Fibroblast of mammary gland (primary cell): ENCODE measurements at regions not wholly inside any gene's neighbourhood (a gene's known extent, or its start where the extent isn't known, plus 50 kb on each side); places are given as distances from the start of the nearest gene placed in this dataset.

Experiments used
- DNase-seq: peaks from one replicate; pipeline ENCODE4 v3.0.0-alpha.2; 2010; ENCODE audit warnings: low read depth
- H3K4me3 ChIP-seq: 2 replicates; pipeline ENCODE4 v1.5.1; 2011; ENCODE audit warnings: low read depth, mild to moderate bottlenecking, low read length, moderate library complexity; ENCODE audit not compliant: control insufficient read depth
- TF ChIP-seq, protein P1 (sequence below): conservative IDR thresholded peaks from 2 replicates; pipeline ENCODE4 v1.5.1; 2011; ENCODE audit warnings: low read depth, low read length, inconsistent platforms; ENCODE audit not compliant: control insufficient read depth, insufficient read depth

DNA sequence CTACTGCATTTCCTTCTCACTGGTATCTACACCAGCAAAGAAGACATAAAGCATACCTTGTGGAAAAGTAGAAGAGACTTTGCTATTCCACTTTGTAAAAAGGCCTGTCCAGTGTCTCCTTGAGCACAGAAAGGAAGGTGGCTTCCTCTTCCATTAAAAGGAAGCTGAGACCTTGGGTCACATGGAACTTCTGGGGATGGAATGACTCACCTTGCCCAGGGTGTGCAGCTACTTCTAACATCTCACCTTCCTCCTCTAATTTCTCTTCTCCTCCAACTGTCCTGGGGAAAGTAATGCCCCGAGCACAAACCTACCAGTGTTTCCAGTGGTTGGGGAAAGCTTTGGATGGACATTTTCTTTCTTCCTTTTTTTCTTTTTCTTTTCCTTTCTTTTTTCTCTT lies 848.8 kb upstream of the MAP3K7 start:
- TF ChIP-seq, protein P1, sequence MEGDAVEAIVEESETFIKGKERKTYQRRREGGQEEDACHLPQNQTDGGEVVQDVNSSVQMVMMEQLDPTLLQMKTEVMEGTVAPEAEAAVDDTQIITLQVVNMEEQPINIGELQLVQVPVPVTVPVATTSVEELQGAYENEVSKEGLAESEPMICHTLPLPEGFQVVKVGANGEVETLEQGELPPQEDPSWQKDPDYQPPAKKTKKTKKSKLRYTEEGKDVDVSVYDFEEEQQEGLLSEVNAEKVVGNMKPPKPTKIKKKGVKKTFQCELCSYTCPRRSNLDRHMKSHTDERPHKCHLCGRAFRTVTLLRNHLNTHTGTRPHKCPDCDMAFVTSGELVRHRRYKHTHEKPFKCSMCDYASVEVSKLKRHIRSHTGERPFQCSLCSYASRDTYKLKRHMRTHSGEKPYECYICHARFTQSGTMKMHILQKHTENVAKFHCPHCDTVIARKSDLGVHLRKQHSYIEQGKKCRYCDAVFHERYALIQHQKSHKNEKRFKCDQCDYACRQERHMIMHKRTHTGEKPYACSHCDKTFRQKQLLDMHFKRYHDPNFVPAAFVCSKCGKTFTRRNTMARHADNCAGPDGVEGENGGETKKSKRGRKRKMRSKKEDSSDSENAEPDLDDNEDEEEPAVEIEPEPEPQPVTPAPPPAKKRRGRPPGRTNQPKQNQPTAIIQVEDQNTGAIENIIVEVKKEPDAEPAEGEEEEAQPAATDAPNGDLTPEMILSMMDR: no peak
- no peak overlapping the region for H3K4me3 ChIP-seq
- no peak for DNase-seq

DNA sequence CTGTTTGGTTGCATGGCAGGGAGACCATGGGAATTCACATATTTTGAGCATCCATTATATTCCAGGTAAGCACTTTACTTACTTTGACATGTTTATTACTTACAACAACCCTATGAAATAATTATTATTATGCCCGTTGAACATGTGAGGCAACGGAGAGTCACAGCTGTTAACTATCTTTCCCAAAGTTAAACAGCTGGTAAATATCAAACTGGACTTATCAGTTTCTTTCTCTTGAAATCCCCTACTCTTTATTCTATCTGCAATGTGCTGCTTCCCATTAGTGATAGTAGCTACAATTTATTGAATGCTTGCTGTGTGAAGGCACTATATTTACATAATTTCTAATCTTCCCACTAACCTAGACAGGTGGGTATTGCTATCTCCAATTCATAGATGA lies 847.7 kb upstream of the MAP3K7 start:
- TF ChIP-seq, protein P1: no peak
- H3K4me3 ChIP-seq: no peak overlapping the region
- DNase-seq: no peak

DNA sequence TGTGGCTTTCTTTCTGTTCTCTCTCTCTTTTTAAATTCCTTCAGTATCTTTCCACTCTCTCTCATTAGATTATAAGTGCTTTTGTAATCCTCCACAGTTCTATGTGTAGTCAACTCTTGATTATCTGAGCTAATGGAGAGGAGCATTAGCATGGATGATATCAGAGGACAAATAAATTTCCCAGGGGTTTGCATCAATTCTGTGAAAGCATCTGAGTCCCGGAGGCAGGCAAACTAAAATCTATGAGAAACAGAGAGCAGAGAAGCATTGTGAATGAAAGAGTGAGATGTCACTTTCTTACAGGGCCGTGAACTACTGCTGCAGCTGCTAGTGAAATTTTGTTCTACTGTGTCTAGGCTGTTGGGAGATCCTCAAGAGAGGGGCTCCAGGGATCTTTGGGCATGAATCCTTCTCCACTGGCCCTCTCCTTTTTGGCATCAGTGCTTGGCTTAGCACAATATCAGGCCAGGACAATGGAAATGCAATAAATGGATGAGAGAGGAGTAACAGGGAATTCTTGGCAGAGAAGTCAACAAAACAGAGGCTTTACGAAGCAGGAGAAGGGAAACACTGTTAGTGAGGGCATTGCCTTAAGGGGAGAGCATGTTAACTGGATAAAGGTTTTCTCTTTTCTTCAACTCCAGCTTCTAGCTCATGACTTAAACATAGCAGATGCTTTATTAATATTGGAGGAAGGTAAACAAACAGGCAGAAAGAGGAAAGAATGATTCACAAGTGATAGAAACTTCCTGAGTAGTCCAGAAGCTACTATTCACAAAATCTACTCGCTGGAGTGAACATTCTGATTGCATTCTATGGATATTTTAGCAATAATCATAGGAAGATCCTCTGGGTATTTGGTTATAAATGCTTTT lies 847.0 kb upstream of the MAP3K7 start:
- TF ChIP-seq, protein P1: no peak
- DNase-seq: no peak
- no peak overlapping the region for H3K4me3 ChIP-seq

DNA sequence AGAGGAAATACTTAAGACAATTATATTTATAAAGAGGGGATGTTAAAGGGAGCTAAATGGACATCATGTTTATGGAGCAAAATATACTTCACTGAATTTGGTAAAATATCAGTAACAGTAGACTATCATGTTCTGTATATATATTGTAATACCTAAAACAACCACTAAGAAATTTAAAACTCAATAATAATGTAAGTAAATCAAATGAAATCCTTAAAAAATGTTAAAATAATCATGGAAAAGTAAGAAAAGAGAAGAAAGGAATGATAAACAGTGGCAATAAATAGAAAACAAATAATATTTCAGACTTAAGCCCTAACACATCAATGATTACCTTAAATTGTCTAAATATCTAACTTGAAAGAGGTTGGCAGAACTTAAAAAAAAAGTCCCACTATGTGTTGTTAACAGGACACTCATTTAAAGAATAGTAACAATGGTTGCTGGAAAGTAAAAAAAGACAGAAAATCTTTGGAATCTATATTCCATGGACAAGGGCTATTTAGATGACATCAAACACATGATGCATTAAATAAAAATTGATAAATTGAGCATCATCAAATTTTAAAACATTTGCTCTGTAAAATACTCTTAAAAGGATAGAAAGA lies 842.2 kb upstream of the MAP3K7 start:
- H3K4me3 ChIP-seq: no peak overlapping the region
- TF ChIP-seq, protein P1: no peak
- no peak for DNase-seq

DNA sequence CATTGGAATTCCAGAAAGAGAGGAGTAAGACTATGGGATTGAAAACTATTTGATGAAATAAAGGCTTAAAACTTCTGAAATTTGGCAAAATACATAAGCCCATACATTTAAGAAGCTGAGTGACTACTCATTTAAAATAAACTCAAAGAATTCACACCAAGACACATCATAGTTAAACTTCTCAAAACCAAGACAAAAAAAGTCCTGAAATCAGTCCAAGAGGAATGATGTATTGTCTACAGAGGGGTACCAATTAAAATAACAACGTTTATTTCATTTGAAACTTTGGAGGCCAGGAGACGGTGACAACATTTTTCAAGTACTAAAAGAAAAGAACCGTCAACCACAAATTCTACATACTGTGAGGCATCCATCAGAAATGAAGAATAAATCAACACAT lies 841.4 kb upstream of the MAP3K7 start:
- H3K4me3 ChIP-seq: no peak overlapping the region
- no peak for DNase-seq
- TF ChIP-seq, protein P1: no peak

DNA sequence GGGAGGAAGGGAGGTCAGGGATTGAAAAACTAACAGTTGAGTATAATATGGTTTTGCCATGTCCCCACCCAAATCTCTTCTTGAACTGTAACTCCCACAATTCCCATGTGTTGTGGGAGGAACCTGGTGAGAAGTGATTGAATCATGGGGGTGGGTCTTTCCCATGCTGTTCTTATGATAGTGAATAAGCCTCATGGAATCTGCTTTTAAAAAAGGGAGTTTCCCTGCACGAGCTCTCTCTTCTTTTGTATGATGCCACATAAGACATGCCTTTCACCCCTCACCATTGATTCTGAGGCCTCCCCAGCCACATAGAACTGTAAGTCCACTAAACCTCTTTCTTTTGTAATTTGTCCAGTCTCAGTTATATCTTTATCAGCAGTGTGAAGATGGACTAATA lies 833.4 kb upstream of the MAP3K7 start:
- no peak overlapping the region for H3K4me3 ChIP-seq
- TF ChIP-seq, protein P1: no peak
- DNase-seq: no peak
